GM12865 (cell line): ENCODE measurements at regions not wholly inside any gene's neighbourhood (a gene's known extent, or its start where the extent isn't known, plus 50 kb on each side); places are given as distances from the start of the nearest gene placed in this dataset.

ENCODE experiments used
- DNase-seq: peaks from one replicate; pipeline ENCODE4 v3.0.0; 2010; ENCODE audit warnings: low read depth
- H3K4me3 ChIP-seq: 2 replicates; pipeline ENCODE4 v1.5.1; 2011; ENCODE audit warnings: mild to moderate bottlenecking, low read depth, low read length, control low read depth
- TF ChIP-seq, protein P1 (sequence below): IDR thresholded peaks from 2 replicates; pipeline ENCODE4 v1.5.1; 2011; ENCODE audit warnings: low read length, control low read depth, low read depth, inconsistent platforms; ENCODE audit not compliant: insufficient read depth; ENCODE audit errors: missing control alignments

DNA sequence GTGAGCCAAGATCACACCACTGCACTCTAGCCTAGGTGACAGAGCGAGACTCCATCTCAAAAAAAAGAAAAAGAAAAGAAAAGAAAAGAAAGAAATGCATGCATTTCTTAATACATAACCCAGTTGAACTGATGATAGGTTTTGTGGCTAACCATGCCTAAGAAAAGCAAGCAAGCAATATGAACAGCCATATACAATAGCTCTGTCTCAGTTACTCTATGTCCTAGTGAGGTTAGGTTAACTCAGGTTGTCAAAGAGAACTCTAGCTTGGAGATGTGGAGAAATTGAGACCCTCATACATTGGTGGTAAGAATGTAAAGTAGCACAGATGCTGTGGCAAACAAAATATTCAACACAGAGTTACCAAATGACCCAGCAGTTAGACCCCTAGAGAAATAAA is 167.0 kb upstream of the RASGEF1B start:
- TF ChIP-seq, protein P1, sequence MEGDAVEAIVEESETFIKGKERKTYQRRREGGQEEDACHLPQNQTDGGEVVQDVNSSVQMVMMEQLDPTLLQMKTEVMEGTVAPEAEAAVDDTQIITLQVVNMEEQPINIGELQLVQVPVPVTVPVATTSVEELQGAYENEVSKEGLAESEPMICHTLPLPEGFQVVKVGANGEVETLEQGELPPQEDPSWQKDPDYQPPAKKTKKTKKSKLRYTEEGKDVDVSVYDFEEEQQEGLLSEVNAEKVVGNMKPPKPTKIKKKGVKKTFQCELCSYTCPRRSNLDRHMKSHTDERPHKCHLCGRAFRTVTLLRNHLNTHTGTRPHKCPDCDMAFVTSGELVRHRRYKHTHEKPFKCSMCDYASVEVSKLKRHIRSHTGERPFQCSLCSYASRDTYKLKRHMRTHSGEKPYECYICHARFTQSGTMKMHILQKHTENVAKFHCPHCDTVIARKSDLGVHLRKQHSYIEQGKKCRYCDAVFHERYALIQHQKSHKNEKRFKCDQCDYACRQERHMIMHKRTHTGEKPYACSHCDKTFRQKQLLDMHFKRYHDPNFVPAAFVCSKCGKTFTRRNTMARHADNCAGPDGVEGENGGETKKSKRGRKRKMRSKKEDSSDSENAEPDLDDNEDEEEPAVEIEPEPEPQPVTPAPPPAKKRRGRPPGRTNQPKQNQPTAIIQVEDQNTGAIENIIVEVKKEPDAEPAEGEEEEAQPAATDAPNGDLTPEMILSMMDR, result no peak
- no peak for DNase-seq
- H3K4me3 ChIP-seq, result no peak overlapping the region

DNA sequence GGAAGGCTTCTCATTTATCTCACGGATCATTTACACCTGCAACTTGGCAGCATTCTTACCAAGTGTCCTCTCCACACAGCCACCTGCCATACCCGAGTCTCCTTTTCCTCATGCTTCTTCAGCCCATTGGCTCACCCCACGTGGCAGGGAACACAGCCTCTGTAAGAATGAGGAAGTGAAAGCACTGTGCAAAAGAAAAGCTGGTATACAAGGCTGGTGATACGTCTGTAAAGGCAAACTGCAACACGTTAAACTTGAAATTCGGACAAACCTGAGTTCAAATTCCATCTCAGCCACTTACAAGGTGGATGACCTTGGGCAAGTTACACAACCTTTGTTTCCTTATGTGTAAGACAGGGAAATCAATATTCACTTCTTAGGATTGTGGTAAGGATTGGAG is 164.0 kb upstream of the RASGEF1B start:
- TF ChIP-seq, protein P1, result no peak
- DNase-seq, result peak; percentile 40
- H3K4me3 ChIP-seq, result no peak overlapping the region

DNA sequence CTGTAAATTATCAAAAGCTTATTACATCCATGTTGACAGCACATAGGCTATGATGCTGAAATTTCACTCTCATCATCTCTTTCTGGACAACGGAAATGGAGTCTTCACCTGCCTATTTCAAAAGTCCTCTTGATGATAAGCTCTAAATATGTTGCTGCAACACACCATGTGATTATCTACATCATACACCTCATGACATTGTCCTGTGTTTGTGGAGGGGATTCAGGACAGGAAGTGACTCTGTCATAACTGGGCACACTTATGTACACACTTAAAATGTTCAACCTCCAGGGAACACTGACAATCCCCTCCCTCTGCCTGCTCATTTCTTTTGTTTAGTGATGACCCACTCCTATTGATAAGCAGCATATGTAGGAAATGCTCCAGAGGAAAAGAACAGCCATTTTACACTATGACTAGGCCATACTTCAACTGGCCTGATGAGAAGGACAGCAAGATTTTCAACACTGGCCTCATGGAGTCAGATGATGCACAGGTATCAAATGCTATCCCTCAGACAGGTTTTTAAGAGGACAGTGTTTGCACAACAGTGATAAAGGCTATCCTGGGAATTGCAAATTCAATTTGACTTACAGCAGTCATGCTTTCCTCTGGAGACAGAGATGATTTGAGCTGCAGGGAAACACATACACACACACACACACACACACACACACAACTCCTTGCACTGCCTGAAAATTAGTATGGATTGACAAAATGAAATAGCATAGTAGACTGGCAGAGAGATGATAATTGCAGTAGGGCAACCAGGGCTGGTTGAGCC is 163.3 kb upstream of the RASGEF1B start:
- TF ChIP-seq, protein P1, result no peak
- DNase-seq, result no peak
- H3K4me3 ChIP-seq, result no peak overlapping the region

DNA sequence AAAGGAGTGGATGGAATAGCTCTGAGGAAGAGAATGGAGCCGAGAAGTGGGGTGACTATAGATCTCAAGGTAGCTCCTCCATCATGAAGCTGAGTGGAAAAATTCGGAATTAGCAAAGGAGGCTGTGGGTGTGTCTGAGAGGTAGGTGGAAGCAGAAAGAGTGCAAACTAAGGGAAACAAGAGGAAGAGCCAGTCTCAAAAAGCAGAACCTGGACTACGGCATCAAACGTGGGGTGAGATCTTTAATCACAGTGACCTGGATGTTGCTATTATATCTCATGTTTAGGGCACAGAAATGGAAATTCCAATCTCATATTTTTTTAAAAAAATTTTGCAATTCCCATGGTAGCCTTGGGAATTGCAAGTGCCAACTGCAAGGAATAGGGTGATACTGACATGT is 162.5 kb upstream of the RASGEF1B start:
- TF ChIP-seq, protein P1, result no peak
- no peak overlapping the region for H3K4me3 ChIP-seq
- no peak for DNase-seq

DNA sequence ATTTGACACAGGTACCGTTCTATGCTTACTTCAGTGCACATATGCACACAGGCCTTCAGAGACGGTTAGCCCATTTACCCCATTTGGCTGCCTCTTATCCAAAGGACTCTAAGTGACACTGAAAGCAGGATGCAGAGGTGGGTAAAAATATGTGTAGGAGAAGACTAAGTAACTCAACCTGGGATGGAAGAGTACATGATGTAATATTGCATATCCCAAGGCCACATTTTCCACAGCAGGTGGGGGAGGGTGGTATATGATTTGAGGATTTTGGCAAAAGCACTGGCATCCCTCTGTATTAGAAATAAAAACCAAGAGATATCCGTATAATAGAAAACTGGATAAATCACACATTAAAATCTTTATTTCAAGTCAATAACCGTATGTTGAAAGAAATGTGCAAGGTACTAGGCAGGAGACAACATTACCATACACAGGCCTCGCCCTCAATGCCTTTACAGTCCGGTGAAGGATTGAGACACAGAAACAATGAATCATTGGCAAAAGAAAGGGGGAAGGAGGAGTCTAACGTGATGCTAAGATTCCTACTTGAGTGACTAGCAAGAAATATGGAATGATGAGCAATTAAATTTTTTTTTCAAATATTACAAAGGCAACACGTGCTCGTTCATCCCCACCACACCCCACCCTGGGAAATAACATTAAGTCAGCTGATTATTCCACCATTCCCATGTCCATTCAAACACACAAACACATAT is 161.0 kb upstream of the RASGEF1B start:
- no peak overlapping the region for H3K4me3 ChIP-seq
- DNase-seq, result no peak
- TF ChIP-seq, protein P1, result no peak

DNA sequence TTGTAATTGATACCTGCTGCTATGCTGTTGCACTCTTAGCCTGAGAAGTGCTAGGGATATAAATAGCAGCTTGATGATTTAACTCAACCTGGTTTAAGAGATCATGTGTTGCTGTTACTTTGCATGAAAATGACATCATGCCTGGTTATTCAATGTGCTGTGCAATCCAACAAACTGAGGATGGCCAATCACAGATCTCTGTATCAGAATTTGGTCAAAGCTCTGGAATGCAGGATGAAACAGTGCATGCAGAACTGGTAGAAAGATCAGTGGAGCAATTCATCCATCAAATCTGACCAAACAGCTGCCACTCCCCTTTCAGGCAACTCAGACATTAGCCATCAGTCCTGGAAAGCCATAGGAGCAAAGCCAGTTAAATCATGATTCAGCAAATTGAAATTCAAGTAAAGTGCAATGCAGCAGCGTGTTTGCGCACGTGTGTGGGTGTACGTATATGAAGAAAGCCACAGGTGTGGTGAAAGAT is 160.3 kb upstream of the RASGEF1B start:
- H3K4me3 ChIP-seq, result no peak overlapping the region
- TF ChIP-seq, protein P1, result no peak
- DNase-seq, result no peak
